Loucy (cell line): ENCODE measurements at regions not wholly inside any gene's neighbourhood (a gene's known extent, or its start where the extent isn't known, plus 50 kb on each side); places are given as distances from the start of the nearest gene placed in this dataset.

ENCODE experiments used
- EZH2phosphoT487 ChIP-seq: fragments of 200-600 bp; IDR thresholded peaks from 2 replicates; pipeline ENCODE4 v1.6.1; 2018; ENCODE audit warnings: antibody characterized with exemption, mild to moderate bottlenecking, moderate library complexity, borderline replicate concordance
- TF ChIP-seq, protein P1 (sequence below): fragments of 200-600 bp; sonication (generic); conservative IDR thresholded peaks from 2 replicates; pipeline ENCODE4 v1.5.1; 2014; ENCODE audit warnings: mild to moderate bottlenecking, antibody characterized with exemption, low read length

- TF ChIP-seq, protein P1, sequence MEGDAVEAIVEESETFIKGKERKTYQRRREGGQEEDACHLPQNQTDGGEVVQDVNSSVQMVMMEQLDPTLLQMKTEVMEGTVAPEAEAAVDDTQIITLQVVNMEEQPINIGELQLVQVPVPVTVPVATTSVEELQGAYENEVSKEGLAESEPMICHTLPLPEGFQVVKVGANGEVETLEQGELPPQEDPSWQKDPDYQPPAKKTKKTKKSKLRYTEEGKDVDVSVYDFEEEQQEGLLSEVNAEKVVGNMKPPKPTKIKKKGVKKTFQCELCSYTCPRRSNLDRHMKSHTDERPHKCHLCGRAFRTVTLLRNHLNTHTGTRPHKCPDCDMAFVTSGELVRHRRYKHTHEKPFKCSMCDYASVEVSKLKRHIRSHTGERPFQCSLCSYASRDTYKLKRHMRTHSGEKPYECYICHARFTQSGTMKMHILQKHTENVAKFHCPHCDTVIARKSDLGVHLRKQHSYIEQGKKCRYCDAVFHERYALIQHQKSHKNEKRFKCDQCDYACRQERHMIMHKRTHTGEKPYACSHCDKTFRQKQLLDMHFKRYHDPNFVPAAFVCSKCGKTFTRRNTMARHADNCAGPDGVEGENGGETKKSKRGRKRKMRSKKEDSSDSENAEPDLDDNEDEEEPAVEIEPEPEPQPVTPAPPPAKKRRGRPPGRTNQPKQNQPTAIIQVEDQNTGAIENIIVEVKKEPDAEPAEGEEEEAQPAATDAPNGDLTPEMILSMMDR: no peak
- TF ChIP-seq EZH2phosphoT487: no peak
These were observed 84.3 kb upstream of the BCOR start for GRCh38 chrX:40182095-40182494.
